GM10266 (cell line): ENCODE measurements at regions not wholly inside any gene's neighbourhood (a gene's known extent, or its start where the extent isn't known, plus 50 kb on each side); places are given as distances from the start of the nearest gene placed in this dataset.

Experiments
- DNase-seq: peaks from one replicate; pipeline ENCODE4 v3.0.0; 2012; ENCODE audit errors: extremely low spot score
- CTCF ChIP-seq: IDR thresholded peaks from 2 replicates; pipeline ENCODE4 v1.5.1; 2012; ENCODE audit warnings: mild to moderate bottlenecking, low read depth; ENCODE audit not compliant: control insufficient read depth, insufficient read depth; ENCODE audit errors: missing control alignments

GRCh38 chr2:16268301-16269000 lies 328.1 kb downstream of the MYCN start:
- TF ChIP-seq CTCF = no peak
- no peak for DNase-seq

DNA sequence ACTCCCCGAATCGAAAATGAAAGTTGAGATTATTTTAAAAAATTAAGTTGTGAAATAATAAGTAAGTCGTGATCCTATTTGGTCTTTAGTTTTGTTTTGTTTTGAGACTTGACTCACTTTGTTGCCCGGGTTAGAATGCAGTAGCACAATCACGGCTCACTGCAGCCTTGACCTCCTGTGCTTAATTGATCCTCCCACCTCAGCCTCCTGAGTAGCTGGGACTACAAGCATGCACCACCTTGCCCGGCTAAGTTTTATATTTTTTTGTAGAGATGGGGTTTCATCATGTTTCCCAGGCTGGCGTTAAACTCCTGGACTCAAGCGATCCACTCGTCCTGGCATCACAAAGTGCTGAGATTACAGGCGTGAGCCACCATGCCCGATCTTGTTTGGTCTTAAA lies 326.2 kb downstream of the MYCN start:
- DNase-seq = no peak
- no peak for TF ChIP-seq CTCF

- no peak for DNase-seq
- no peak for TF ChIP-seq CTCF
Measured at GRCh38 chr2:16264931-16265540, 324.7 kb downstream of the MYCN start.

GRCh38 chr2:16264491-16264890 lies 324.1 kb downstream of the MYCN start:
- DNase-seq = no peak
- TF ChIP-seq CTCF = no peak

DNA sequence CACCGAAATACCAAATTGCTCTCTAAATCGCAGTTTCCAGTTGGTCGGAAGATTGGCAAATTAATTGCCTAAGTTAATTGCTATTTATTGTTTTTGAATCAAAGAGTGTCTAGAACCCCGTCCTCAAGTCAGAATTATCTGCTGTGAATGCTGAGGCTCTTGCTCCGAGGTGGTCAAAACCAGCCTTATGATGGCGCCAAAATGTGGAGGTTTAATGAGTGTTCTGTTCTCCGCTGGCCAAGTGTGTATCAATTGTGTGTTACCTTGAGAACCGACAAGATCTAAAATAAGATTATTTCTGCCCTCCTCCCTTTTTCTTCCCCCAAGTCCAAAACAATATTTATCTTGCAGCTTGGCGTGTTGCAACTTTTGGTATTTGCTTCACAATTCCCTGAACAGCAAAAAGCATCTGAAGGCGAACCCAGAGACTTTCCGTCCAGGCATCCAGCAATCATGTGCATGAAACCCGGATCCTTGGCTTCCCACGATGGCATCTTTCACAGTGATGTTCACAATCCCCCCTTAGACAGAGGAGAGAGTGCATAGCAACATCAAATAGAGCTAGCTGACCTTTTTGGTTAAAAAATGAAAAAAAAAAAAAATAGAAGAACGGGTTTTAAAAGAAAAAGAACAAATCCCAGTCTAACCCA lies 323.0 kb downstream of the MYCN start:
- no peak for DNase-seq
- no peak for TF ChIP-seq CTCF

DNA sequence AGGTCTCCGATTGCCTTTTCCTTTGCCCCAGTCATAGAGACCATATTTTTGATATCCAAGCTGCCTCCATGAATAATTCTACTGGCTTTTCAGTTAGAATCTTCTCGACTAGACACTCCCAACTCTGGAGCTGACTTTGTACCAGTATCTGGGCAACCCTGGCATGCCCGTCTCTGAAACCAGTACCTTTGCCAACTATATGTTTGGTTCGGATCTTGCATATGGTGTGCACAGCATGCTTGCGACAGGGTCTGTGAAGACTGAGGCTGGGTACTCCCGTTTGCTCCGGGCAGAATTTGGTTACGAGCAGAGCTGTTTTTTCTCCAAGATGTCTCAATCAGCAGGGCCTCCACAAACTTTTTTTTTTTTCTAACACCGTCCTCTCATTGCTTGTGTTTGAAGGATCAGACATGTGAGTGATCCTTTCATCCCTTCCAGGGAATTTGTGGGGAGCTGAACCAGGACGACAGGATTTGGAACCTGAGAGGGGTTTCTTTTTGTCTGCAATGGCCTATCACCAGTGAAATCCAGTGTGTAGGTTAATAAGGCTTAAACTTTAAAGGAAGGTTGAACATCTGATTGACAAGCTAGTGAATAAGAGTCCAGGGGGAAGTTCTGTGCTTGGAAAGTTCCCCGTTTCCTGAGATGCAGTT lies 322.3 kb downstream of the MYCN start:
- TF ChIP-seq CTCF = no peak
- no peak for DNase-seq

GRCh38 chr2:16261791-16262190 lies 321.4 kb downstream of the MYCN start:
- DNase-seq = no peak
- no peak for TF ChIP-seq CTCF
